G401 (cell line): ENCODE measurements at regions not wholly inside any gene's neighbourhood (a gene's known extent, or its start where the extent isn't known, plus 50 kb on each side); places are given as distances from the start of the nearest gene placed in this dataset.

Experiments
- DNase-seq: peaks from one replicate; pipeline ENCODE4 v3.0.0-alpha.2; 2015; ENCODE audit warnings: low spot score
- in situ Hi-C: cut with HindIII; loops from 2 replicates; pipeline ENCODE4 v1.10.0; 2016; ENCODE audit warnings: low sequenced_read_pairs, mixed read lengths

DNA sequence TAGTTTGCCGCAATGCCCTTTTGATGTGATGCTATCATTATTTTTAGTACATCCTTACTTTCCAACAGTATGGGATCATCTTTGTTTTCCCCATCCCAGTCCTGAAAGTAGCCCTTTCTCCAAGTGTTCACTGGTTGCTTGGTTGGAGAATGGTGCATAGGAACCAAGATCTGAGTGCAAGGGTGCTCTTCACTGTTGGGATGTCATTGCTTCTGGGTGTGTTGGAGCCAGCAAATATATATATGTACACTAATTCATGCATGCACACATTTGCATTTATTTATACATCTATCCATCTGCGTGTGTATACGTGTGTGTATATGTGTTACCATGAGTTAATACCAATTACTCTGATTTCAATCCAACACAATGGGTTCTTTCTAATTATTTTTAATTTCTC, 64.1 kb upstream of the RFLNA start:
- in situ Hi-C loops = no loop called here
- DNase-seq = no peak

DNA sequence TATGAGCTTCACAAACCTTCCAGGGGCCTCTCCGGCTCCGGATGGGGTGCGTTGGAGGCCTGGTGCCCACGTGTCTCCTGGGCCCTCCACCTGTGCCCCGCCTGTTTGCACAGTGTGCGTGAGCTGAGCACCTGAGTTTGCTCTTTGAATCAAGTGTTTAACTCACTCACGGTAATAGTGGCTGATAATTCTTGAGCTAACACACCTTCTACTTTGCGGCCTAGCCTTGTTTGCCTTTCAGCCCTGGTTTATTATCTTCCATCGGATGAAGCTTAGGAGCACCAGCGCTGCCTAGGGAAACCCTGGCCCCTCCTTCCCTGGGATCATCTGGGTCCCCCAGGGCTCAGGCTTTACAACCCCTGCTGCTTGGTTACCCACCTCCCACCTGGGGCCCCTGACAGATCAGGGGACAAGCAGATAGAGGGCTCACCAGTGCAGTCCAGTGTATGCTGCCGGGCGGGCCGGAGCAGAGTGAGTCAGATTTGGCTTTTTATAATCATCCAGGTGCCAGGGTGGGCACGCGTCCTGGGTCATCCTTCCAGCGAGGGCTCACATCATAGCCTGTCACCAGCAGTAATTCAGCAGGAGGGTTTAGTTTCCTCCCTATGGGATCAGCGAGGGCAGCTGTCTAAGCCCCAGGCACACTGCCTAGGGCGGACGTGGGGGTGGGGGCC, 62.8 kb upstream of the RFLNA start:
- DNase-seq = no peak
- in situ Hi-C loops = no loop called here

GRCh38 chr12:124232654-124232987, 62.3 kb upstream of the RFLNA start:
- in situ Hi-C loops = no loop called here
- DNase-seq = no peak

DNA sequence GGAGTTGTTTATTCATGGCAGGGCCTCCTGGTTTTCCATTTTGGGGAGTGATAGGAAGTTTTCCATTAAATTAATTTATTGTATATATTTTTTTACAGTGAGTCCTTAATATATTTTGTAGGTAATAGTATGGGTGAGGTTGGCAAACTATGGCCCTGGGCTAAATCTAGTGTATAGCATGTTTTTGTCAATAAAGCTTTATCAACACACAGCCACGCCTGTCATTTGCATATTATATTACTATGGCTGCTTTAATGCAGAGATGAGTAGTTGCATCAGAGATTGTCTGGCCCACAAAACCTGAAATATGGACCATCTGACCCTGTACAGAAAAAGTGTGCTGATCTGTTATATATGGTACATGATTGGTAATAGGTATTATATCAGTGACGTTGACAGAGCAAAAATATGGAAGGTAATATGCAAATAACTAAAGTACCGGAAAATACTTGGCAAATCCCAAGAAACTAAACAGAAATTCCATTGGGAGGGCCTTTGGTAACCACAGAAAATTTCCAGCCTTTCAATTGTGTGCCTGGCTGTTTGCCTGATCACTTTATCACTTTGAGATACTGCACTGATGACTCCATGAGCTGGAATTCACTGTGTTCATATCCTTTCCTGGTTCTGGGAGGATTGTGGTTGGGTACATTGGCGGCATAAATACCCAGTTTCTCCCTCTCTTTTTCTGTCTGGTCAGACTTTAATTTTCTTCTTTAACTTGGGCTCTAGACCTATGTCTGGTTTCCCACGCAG, 61.7 kb upstream of the RFLNA start:
- in situ Hi-C loops = no loop called here
- DNase-seq = no peak

DNA sequence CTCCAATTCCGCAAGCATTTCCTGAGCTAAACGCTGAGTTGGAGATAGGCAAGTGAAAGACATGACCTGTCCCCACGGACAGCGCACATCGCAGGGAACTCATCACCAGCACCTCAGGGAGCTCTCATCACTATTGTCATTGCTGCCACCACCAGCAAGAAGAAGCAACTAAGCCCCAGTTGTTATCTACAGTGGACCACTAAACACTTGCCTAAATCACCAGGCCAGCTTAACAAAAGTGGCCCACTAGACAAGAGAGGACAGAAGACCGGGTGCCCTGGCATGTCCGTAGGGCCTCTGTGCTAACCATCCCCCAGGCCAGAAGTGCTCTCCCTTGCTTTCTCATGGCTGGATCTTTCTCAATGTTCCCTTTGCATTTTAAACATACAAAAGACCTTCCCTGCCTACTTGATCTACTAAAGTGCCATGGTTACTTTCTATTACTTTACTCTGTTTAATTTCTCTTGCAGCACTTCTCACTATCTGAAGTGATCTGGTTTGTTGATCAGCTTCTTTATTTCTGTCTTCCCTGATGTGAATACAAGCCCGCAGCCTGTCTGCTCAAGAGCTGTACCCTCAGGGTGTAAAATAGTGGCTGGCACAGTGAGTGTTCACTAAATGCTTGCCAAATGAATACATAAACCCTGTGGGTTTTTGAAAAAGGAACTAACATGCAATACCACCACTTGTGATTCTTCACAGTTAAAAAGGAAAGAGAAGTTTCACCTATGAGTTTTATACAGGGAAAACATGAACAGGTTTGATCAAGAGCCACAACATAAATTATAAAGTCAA, 60.9 kb upstream of the RFLNA start:
- DNase-seq = no peak
- in situ Hi-C loops = no loop called here

GRCh38 chr12:124236625-124237031, 58.3 kb upstream of the RFLNA start:
- in situ Hi-C loops = no loop called here
- DNase-seq = no peak

DNA sequence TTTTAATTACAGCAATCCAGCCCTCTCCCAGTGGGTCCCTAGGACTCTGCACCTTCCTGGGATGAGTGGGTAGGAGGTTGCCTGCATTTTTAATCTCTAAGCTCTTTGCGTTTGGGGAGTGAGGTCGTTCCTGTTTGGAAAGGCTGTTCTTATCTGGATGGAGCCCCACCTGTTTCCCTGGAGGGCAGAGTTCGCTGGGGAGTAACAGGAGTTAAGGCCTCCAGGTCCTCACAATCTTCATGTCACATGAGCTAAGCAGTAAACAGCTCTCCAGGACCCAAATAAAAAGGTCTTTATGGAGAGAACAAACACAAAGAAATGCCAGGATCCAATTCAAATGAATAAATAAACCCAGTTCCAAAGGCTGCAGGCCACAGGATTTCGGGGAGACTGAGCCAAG, 56.0 kb upstream of the RFLNA start:
- DNase-seq = no peak
- in situ Hi-C loops = no loop called here

GRCh38 chr12:124240493-124240892, 54.4 kb upstream of the RFLNA start:
- no peak for DNase-seq
- in situ Hi-C loops = no loop called here

GRCh38 chr12:124241776-124242528, 52.9 kb upstream of the RFLNA start:
- DNase-seq = no peak
- in situ Hi-C loops = no loop called here

DNA sequence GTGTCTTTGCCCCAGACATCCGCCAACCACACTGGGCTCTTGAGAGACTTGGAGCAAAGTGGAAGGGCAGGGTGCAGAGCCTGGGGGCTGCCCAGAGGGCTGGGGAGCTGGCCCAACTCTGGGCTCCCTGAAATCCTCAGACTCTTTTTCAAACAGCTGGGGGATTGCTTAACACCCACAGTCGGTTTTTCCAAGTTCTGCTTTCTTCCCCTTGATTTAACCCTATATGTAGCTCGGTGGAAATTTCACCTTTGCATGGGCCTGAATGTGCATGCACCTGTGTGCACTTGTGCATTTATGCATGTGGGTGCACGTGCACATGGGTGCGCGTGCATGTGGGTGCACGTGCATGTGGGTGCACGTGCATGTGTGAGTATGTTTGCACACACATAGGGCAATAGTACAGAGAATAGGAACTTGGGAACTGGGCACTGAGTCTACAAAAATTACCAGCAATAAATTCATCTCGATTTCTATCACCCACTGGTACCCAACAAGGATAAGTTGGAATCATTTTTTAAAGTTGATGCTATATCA, 52.3 kb upstream of the RFLNA start:
- in situ Hi-C loops = no loop called here
- DNase-seq = no peak

- in situ Hi-C loops = no loop called here
- DNase-seq = no peak
These were observed 51.0 kb upstream of the RFLNA start for GRCh38 chr12:124243936-124244335.
